NCI-H2196 (cell line): ENCODE measurements at regions not wholly inside any gene's neighbourhood (a gene's known extent, or its start where the extent isn't known, plus 50 kb on each side); places are given as distances from the start of the nearest gene placed in this dataset.
"Not testable (repeated sequence)": the region's sequence is repeated elsewhere in the genome, so short reads cannot be mapped to it uniquely, and the experiment has no call there.

Experiments used
- DNase-seq: peaks from one replicate; lab custom pipeline; 2025; ENCODE audit not compliant: unreplicated experiment; lab: John Stamatoyannopoulos, UW

DNA sequence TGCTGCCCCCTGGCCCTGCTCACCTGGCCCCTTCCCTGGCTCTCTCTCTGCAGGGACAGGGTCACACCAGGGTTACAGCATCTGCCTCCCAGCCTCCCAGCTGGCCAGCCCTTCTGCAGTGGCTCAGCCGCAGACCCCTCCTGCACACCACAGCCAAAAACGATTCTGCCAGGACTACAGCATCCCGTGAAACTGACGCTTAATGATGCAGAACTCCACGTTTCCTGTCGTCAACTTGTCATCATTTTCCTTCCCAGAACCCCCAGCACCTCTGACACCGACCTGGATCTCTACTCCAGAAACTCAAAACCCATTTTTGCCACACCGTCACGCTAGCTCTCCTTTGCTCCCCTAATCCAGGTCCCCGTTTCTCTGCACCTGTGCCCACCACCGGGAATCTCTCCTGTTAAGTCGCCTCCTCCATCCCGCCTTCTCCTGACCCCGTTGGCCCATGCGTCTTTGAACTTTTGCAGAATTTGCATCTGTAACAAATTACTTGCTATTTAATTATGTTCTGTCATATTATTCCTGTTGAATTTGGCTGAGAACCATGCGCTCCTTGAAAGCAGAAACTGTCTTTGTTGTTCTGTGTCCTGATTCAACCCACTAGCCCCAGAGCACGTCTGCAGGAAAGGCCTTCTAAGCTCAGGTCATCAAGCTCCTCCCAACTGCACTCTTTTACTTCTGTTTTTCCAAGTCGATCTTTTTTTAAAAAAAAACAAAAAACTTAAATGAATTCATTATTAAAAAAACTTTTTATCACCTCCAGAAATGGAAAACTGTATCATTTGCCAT lies 173.2 kb upstream of the COPS8 start:
- DNase-seq, result no peak

DNA sequence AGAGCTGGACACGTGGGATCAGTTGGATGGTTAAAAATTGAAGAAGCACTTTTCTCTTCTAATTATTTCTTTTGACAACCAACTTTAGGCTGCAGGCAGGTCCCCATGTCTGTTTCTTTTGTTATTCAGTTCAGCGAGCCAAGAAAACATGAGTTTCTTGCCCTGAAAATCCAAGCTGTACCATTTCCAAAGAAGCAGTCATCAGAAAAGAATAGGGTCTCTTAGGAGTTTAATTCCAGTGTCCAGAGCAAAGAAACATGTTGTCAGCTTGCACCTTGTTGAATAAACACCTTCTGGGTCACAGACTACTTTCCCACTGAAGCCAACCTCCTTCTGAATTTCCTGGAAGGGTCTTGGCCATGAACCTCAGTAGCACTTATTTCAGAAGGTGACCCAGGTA lies 170.5 kb upstream of the COPS8 start:
- no peak for DNase-seq

DNA sequence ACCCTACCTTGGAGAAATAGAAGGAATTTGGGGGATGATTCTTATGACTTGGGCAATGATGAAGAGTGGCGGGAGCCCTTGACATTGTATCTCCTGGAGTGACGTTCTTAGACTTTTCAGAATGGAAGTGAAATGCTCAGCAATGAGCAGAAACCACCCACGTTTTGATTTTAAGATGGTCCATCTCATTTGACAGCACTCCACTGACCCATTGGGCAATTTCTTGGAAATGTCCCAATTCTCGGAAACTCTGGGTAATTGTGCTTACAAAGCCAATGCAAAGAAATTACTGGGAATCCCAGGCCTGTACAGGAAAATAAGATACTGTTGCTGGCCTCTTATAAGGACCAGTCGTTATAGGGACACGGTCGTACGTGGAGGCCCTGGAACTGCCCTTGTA lies 170.0 kb upstream of the COPS8 start:
- DNase-seq, result no peak

GRCh38 chr2:236916181-236916580 lies 169.5 kb upstream of the COPS8 start:
- DNase-seq, result peak; percentile 20

DNA sequence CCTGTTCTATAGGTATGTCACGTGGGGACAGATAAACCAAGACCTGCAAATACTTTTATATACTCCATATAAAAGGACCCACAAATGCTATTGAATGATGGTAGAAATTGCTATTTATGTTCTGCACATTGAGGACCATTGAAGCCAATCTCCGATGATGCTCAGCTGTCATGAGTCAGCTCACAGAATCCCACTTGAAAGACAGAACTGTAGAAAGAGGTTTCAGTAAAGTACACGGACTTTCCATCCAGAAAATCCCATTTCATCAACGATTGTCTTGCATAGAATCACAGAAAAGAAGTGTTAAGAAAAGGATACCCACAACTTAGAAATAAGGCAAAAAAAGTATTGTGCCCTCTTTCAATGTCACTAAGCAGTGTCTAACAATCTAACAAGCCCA lies 169.0 kb upstream of the COPS8 start:
- DNase-seq, result no peak

- no peak for DNase-seq
These were observed 168.5 kb upstream of the COPS8 start for GRCh38 chr2:236917164-236917563.

DNA sequence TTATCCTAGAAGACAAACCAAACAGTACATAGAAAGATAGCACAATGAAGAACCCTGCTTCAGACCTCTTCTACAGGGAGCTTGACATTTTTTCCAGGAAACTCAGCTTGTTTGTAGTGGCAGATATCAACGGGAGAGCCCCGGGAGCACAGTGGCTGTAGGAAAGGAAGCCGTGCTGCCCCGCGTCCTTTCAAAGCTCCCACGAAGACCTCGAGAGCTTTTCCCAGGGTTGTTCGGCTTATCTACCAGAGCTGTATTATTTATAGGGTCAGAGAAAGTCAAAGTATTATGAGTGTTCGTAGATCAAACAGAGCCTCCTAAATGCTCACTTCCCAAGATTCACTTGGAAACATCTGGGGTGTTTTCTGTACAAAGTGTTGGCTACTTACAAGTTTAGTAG lies 167.1 kb upstream of the COPS8 start:
- no peak for DNase-seq

DNA sequence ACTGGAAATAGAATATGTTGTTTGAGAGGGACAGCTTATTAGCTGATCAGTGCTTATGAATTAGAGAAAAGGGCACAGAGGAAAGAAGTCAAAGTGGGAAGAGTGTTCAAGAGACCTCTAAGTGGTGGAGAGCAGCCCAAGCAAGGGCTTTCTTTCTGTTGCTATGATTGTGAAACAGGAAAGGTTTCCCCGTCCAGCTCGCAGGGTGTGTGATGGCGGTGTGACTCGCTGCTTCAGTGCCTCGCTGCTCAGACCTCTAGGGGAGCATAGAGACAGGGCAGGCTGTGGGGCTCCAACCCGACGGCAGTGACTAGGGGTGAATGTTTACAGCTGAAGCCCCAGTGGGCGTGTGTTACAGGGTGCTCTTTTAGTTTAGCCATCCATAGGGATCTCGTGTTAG lies 166.5 kb upstream of the COPS8 start:
- DNase-seq, result no peak

DNA sequence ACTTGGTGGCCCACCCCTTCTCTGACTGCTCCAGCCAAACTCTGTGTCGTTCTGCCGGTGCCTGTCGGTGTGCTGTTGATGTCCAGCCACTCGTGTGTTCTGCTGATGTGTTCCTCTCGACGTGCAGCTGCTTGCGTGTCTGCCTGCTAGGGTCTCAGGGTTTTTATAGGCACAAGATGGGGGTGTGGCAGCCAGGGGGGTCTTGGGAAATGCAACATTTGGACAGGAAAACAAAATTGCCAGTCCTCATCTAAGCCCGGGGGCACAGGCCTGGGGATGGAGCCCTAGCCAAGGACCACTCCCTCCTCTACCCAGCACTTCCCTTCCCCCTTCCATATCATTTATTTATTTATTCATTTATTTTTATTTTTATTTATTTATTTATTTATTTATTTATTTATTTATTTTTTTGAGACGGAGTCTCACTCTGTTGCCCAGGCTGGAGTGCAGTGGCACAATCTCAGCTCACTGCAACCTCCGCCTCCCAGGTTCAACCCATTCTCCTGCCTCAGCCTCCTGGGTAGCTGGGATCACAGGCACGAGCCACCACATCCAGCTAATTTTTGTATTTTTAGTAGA lies 165.8 kb upstream of the COPS8 start:
- not testable (repeated sequence) for DNase-seq

DNA sequence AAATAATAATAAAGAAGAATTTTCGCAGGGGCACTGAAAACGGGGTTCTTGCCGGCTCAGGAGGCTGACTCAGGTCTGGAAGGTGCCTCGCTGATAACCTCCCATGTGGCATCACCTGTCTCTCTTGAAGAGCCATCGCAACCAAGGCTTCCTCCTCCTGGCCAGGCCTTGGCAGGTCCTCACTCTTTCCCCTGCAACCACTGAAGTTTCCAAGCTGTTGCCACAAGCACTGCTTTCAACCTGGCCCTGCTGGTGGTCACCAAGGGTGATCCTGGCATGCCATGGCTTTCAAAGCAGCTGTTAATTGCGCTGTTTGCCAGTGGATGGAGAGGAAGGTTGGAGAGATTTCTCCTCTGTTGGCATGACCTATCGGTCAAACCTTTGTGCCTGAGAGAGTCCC lies 163.6 kb upstream of the COPS8 start:
- DNase-seq, result no peak

- DNase-seq, result no peak
These were observed 157.2 kb upstream of the COPS8 start for GRCh38 chr2:236928380-236929037.

DNA sequence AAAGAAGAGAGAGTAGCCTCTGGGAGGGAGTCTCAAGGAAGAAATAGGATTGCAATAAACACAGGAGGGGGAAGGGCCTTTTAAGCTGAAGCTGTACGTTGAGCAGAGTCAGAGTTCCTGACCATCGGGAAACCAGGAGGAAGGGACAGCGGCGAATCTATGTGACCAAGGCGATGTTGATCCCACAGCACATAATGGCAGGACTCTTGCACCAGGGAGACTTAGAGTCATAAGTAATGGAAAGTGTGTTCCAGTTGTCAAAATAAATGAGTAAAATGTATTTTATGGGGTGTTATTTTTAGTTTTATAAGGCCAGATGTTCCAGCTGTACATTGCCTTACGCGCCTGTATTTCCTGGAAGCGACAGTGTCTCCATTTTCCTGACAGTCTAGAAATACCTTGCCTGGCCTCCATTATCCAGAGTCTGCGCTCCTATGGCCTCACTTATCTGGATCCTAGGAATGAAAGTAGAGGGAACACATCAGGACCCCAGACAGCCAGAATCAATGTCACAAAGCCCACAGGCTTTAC lies 152.8 kb upstream of the COPS8 start:
- DNase-seq, result no peak

GRCh38 chr2:236934166-236934565 lies 151.5 kb upstream of the COPS8 start:
- no peak for DNase-seq

- DNase-seq, result no peak
These were observed 151.0 kb upstream of the COPS8 start for GRCh38 chr2:236934656-236935055.

DNA sequence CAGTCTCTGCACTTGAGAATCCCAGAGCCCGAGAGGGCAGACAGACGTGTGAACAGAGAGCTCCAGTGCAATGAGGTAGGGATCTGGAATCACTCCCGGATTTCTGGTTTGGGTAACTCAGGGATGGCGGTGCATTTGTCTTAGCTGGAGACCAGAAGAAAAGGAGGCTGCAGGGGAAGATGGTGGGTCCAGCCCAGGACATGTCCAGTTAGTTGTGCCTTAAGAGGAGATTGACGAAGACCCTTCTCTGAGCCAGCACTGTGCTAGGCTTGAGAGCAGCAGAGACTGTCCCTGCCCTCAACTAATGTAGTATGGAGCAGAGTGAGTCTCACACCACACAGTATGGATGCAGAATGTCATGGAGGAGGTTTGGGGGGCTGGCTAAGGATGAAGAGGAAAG lies 150.6 kb upstream of the COPS8 start:
- DNase-seq, result no peak

DNA sequence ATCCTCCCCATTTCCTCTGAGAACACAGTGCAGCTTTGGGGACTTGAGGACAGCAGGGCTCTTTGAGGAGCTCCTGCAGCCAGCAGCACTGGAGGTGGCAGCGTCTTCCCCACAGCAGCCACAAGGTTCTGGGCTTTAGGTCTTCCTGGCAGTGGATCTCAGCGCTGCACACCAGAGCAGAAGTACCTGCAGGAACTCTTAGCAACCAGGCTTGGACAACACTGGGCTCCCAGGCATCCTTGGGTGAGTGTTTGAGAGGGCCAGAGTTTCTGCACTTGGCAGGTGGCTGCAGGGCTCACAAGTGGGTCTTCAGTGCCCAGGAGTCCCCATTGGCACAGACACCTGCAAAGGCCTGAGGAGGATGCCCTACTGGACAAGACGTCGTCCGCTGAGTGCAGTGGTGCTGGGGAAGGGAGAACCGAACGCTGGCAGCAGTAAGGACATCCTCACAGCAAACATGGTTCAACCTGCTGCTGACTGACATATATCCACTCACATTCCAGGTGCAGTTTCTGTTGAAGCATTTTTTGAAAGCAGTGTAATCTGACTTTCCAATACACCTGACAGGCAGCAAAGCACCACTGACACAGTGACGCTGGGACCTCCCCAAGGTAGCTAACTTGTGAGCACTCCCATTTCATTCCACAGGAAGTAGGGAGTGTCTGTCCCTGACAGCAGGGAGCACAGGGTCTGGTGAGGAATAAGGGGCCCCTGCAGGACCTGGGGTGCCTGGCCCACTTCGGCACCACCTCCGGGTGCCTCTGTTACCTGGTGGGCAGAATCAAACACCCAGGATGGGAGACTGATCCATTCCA lies 149.9 kb upstream of the COPS8 start:
- DNase-seq, result no peak

- no peak for DNase-seq
These were observed 149.2 kb upstream of the COPS8 start for GRCh38 chr2:236936446-236936940.

- no peak for DNase-seq
These were observed 147.6 kb upstream of the COPS8 start for GRCh38 chr2:236938126-236938525.

DNA sequence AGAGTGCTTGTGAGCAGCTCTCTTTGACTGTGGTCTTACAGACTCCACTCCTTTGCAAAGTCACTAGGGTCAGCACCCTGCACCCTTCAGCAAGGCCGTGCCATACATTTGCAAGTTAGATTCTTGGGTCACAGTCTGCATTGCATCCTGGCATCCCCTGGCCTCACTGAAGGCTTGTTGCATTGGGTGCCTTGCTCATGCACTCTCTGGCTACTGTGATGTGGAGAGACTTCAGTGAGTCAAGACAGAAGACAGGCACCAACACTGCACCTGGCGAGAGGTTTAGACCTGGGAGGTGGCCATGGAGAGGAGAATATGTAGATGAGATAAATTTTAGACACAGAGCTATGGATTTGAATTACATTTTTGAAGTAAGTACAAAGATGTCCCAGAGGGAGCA lies 146.4 kb upstream of the COPS8 start:
- DNase-seq, result no peak

DNA sequence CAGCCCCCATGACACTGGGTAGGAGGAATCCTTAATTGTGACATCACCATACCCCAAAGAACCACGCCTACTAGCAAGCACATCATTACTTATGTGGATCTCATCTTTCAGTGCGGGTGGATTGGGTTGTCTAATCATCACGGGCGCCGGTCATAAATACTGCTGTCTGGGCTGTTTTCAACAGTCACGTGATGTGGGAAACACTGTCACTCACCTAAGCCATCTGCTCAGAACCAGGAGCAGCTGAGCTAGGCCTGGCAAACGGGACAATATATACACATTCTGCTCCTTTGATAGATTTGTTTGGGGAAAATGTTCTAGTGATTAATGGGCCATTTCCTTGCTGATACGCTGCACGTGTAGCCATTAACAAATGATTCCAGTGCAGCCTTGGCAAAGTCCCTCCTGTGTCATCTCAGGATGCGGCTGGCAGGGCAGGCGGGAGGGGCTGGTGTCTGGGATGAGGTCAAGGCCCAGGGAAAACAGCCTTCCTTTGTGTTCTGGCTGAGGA lies 145.9 kb upstream of the COPS8 start:
- DNase-seq, result no peak

- DNase-seq, result no peak
These were observed 145.2 kb upstream of the COPS8 start for GRCh38 chr2:236940497-236940896.
